Esophagus muscularis mucosa (tissue), 4 donors: ENCODE measurements at regions not wholly inside any gene's neighbourhood (a gene's known extent, or its start where the extent isn't known, plus 50 kb on each side); places are given as distances from the start of the nearest gene placed in this dataset.

Source experiments
- CTCF ChIP-seq, 3 experiments: fragments of 200-600 bp in 2 of 3; fragments of 450-650 bp in 1 of 3; sonication (generic) in 2 of 3; IDR thresholded peaks; one replicate each; pipeline ENCODE4 v1.5.1; 2017 to 2019; ENCODE audit warnings: antibody characterized with exemption in 3 of 3, mild to moderate bottlenecking in 2 of 3, moderate library complexity in 1 of 3
- EP300 ChIP-seq: sonication (generic); formaldehyde crosslinking; IDR thresholded peaks from one replicate; pipeline ENCODE4 v1.6.1; 2017; ENCODE audit warnings: antibody characterized with exemption
- POLR2AphosphoS5 ChIP-seq, 2 donors: sonication (generic); formaldehyde crosslinking; IDR thresholded peaks; one replicate each; pipeline ENCODE4 v1.6.1; 2017; ENCODE audit warnings: antibody characterized with exemption in 2 of 2

DNA sequence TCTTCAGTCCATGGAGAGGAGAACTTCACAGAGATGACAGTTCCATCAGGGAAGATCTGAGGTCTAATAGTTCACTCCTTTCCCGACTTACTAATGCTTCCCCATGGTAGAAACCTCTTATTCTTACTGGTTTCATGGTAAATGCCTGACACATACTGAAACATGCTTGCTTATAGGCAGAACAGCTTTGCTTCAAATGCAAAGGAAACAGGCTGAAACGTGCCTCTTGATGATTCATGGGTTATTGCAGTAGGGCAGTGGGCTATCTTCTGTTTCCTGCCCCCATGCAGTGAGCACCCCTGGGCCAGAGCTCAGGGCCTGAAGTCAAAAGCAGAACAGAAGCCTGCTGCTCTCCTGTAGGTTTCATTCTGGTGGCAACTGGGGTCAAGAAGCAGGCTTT is 223.5 kb downstream of the RDH14 start:
- TF ChIP-seq CTCF (IDR thresholded peaks at IDR 0.05) (no peak), EP300 (no peak), POLR2AphosphoS5 (IDR thresholded peaks at IDR 0.05) (no peak)
